GM06990 (cell line): ENCODE measurements at regions not wholly inside any gene's neighbourhood (a gene's known extent, or its start where the extent isn't known, plus 50 kb on each side); places are given as distances from the start of the nearest gene placed in this dataset.

ENCODE experiments used
- DNase-seq: peaks from one replicate; pipeline ENCODE4 v3.0.0-alpha.2; 2011; ENCODE audit not compliant: insufficient read length; ENCODE audit errors: extremely low read depth
- H3K27me3 ChIP-seq: replicated peaks from 2 replicates; pipeline ENCODE4 v1.6.0; 2011; ENCODE audit warnings: low read length; ENCODE audit not compliant: control insufficient read depth, insufficient read depth
- H3K36me3 ChIP-seq: 2 replicates; pipeline ENCODE4 v1.5.1; 2011; ENCODE audit warnings: low read length; ENCODE audit not compliant: control insufficient read depth, insufficient read depth
- H3K4me3 ChIP-seq: replicated peaks from 2 replicates; pipeline ENCODE4 v1.5.1; 2011; ENCODE audit warnings: low read depth, mild to moderate bottlenecking, control low read depth, low read length
- TF ChIP-seq, protein P1 (sequence below): IDR thresholded peaks from 2 replicates; pipeline ENCODE4 v1.5.1; 2011; ENCODE audit warnings: low read length, control low read depth, mild to moderate bottlenecking, inconsistent platforms; ENCODE audit not compliant: insufficient read depth, poor library complexity, severe bottlenecking

DNA sequence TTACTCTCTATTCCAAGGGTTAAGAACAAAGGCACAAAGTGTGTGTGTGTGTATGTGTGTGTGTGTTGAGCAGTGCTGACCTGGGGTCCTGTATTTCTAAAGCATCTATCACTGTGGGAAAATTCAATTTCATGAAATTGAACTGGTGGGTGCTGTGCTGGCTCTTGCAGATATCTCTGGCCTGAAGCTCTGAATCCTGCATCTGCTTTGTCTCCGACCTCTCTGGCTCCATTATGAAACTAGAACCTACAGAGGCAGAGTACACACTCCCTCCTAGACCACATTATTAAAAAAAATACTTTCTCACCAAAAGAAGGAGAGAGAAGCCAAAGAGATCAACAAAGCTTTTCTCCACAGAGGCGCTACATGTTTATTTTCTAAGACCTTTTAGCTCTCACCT is 88.4 kb upstream of the PDE4B start:
- H3K4me3 ChIP-seq = peak overlapping the region; percentile 20; the same call in 1 of the 2 replicates
- DNase-seq = peak; percentile 3
- H3K27me3 ChIP-seq = no peaks in the 10 kb centered on the region
- TF ChIP-seq, protein P1, sequence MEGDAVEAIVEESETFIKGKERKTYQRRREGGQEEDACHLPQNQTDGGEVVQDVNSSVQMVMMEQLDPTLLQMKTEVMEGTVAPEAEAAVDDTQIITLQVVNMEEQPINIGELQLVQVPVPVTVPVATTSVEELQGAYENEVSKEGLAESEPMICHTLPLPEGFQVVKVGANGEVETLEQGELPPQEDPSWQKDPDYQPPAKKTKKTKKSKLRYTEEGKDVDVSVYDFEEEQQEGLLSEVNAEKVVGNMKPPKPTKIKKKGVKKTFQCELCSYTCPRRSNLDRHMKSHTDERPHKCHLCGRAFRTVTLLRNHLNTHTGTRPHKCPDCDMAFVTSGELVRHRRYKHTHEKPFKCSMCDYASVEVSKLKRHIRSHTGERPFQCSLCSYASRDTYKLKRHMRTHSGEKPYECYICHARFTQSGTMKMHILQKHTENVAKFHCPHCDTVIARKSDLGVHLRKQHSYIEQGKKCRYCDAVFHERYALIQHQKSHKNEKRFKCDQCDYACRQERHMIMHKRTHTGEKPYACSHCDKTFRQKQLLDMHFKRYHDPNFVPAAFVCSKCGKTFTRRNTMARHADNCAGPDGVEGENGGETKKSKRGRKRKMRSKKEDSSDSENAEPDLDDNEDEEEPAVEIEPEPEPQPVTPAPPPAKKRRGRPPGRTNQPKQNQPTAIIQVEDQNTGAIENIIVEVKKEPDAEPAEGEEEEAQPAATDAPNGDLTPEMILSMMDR = no peak
- no peaks in the 10 kb centered on the region for H3K36me3 ChIP-seq

DNA sequence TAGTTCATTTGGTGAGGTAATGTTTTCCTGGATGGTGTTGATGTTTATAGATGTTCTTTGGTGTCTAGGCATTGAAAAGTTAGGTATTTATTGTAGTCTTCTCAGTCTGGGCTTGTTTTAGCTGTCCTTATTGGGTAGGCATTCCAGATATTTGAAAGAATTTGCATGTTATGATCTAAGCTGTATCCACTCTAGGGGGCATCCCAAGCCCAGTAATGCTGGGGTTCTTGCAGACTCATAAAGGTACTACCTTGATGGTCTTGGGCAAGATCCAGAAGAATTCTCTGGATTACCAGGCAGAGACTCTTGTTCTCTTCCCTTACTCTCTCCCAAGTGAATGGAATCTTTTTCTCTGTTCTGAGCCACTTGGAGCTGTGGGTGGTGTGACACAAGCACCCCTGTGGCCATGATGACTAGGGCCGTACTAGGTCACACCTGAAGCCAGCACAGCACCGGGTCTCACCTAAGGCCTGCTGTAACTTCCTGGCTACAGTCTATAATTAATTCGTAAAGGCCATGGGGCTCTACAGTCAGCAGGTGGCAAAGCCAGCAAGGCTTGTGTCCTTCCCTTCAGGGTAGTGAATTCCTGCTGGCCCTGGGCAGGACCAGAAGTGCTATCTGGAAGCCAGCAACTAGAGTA is 74.8 kb upstream of the PDE4B start:
- Histone ChIP-seq H3K27me3 (no peaks in the 10 kb centered on the region), H3K4me3 (no peak overlapping the region), H3K36me3 (no peaks in the 10 kb centered on the region)
- TF ChIP-seq, protein P1 = peak; percentile 8
- no peak for DNase-seq

DNA sequence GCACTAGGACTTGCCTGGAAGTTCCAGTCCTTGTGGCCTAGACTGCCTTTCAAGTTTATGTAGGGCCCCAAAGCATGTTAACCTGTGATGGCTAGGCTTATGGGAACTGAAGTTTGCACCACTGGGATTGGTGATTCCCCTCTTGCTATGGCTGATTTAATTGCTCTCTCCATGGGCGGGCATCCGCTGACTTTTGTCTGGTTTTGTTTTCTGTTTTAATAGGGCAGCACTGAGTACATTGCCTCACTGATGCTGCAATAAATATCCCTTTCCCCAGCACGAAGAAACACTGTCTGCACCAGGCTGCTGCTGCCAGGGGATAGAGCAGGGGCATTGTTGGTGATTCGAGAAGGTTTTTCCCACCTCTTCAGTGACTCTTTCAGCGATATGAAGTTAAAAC is 73.3 kb upstream of the PDE4B start:
- TF ChIP-seq, protein P1 = no peak

DNA sequence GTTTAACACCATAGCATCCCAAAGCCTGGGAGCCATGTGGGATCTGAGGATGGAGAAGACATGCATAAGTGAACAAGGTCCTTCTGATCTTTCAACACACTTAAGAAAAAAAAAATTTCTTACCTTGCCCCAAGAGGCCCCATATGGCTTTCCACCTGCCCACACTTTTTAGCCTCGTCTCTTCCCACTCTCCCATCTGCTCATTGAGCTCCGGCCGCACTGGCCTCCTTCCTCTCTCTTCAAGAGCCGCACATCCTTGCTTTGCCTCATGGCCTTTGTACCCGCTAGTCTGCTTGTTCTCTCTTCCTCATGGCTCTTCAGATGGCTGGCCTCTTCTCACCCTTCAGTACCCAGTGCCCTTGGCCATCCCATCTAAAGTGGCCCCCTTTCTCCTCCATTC is 70.2 kb upstream of the PDE4B start:
- H3K27me3 ChIP-seq = no peaks in the 10 kb centered on the region
- no peak overlapping the region for H3K4me3 ChIP-seq
- DNase-seq = no peak
- TF ChIP-seq, protein P1 = no peak
- H3K36me3 ChIP-seq = no peaks in the 10 kb centered on the region

More for the DNA sequence above, 73.3 kb upstream of the PDE4B start:
- no peak for DNase-seq
- Histone ChIP-seq H3K36me3 (no peaks in the 10 kb centered on the region), H3K27me3 (no peaks in the 10 kb centered on the region), H3K4me3 (no peak overlapping the region)

DNA sequence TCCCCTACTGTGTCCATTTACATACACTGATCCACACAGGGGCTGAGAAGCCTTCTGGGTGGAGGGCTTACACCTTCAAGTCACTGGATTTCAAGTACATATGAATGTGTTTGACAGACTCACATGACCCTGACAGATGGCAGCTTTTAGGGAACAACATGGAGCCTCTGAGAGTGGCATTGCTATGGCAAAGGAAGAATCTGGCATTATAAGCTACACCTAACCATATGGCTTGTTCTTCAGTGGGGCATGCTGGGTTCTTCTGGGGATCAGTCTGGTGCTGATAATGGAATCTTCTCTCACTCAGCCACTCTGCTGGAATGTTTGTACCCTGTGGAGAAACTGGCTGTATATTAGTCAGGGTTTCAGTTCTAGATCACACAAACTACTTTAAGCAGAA is 68.5 kb upstream of the PDE4B start:
- TF ChIP-seq, protein P1 = no peak
- no peak for DNase-seq
- H3K27me3 ChIP-seq = no peaks in the 10 kb centered on the region
- H3K36me3 ChIP-seq = no peaks in the 10 kb centered on the region
- no peak overlapping the region for H3K4me3 ChIP-seq

DNA sequence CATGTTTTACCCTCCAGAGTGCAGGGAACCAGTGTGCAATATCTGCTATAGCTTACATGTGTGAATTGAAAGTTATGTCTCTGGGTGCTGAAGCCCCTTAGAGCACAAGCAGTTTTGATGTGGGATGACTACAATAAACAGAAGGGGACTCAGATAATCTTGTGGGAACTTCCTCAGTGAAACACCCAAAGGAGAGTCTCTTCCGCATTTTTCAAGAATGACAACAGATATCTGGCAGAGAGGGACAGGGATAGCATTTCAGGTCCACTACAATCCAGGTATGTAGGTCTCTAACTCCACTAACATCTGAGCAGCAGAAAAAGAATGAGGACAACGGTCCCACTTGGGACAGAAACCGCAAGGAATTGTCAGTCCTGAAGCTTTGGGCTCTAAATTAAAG is 67.6 kb upstream of the PDE4B start:
- H3K4me3 ChIP-seq = no peak overlapping the region
- no peak for DNase-seq
- TF ChIP-seq, protein P1 = no peak
- no peaks in the 10 kb centered on the region for H3K27me3 ChIP-seq
- no peaks in the 10 kb centered on the region for H3K36me3 ChIP-seq
